ENCODE measurements at regions not wholly inside any gene's neighbourhood (a gene's known extent, or its start where the extent isn't known, plus 50 kb on each side); places are given as distances from the start of the nearest gene placed in this dataset.

DNA sequence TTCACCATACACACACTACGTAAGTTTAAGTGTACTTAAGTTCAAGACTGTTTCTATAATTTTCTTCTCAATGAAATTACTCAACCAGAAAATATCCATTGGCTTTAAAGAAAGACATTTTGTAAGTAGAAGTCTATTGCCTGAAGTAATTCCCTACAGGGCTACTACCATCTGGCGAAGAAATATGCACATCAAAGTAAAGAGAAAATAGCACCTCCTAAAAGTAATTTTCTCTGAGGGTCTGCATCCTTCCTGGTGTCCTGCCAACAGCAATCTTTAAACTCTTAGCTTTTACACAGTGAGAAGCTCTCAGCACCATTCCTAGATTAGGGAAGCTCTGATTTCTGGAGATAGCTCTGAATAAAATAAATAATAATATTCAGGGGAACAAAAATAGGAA lies 498.5 kb upstream of the TYRP1 start:
- TF ChIP-seq, protein P1, sequence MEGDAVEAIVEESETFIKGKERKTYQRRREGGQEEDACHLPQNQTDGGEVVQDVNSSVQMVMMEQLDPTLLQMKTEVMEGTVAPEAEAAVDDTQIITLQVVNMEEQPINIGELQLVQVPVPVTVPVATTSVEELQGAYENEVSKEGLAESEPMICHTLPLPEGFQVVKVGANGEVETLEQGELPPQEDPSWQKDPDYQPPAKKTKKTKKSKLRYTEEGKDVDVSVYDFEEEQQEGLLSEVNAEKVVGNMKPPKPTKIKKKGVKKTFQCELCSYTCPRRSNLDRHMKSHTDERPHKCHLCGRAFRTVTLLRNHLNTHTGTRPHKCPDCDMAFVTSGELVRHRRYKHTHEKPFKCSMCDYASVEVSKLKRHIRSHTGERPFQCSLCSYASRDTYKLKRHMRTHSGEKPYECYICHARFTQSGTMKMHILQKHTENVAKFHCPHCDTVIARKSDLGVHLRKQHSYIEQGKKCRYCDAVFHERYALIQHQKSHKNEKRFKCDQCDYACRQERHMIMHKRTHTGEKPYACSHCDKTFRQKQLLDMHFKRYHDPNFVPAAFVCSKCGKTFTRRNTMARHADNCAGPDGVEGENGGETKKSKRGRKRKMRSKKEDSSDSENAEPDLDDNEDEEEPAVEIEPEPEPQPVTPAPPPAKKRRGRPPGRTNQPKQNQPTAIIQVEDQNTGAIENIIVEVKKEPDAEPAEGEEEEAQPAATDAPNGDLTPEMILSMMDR (IDR thresholded peaks at IDR 0.05; ENCODE audit: unreplicated experiment): no peak
- H3K27me3 Mint-ChIP-seq (ENCODE audit: low read depth): no peaks in the 10 kb centered on the region
- H3K27ac Mint-ChIP-seq: no peak overlapping the region
- no peak overlapping the region for H3K4me3 Mint-ChIP-seq
- no peaks in the 10 kb centered on the region for H3K36me3 Mint-ChIP-seq
- DNase-seq (ENCODE audit: low spot score in 2 of 2, unreplicated experiment in 2 of 2): no peak
- no peaks in the 10 kb centered on the region for H3K4me1 Mint-ChIP-seq
- no peaks in the 10 kb centered on the region for H3K9me3 Mint-ChIP-seq

DNA sequence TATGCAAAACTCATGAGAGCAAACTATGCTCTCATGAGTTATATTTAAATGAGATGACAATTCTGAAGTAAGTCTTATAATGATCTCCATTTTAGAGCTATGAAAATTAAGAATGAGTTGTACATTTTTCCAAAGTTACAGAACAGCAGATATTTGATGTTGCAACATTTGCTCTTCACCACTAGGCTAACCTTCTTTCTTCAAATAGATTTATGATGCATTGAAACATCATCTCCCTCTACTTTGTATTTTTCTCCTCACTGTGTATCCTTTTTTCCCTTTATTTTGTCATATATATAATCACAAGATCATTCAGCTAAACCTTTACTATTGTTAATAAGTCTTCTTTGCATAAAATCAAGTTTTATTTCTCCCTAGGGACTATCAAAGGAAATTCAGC lies 497.7 kb upstream of the TYRP1 start:
- H3K4me3 Mint-ChIP-seq: no peak overlapping the region
- H3K4me1 Mint-ChIP-seq: peaks cover 3% of the 10 kb centered on the region
- no peaks in the 10 kb centered on the region for H3K36me3 Mint-ChIP-seq
- no peak for DNase-seq (ENCODE audit: low spot score in 2 of 2, unreplicated experiment in 2 of 2)
- TF ChIP-seq, protein P1 (IDR thresholded peaks at IDR 0.05; ENCODE audit: unreplicated experiment): peak; percentile 28
- no peaks in the 10 kb centered on the region for H3K27me3 Mint-ChIP-seq (ENCODE audit: low read depth)
- no peaks in the 10 kb centered on the region for H3K9me3 Mint-ChIP-seq
- H3K27ac Mint-ChIP-seq: no peak overlapping the region

DNA sequence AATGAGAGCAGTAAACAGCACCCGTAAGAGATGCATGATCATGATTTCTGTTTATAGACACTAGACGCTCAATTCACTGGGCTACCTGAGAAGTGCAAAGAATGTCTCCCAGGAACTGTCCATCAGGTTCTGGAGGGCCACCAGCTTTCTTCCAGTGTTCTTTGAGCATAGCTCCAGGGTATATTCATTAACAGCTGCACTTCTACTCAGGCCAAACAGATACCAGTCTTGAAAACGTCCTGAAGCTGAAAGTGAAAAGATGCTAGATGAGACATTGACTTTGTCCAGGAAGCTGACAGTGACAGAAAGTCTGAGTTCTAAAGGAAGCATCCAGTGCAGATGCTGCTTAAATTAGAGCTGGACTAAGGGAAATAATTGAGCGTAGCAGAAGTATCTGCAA lies 488.7 kb upstream of the TYRP1 start:
- Mint-ChIP-seq H3K4me3 (no peak overlapping the region), H3K36me3 (no peaks in the 10 kb centered on the region), H3K27ac (no peak overlapping the region), H3K27me3 (ENCODE audit: low read depth) (no peaks in the 10 kb centered on the region), H3K9me3 (no peaks in the 10 kb centered on the region), H3K4me1 (peaks cover 12% of the 10 kb centered on the region)
- DNase-seq (ENCODE audit: low spot score in 2 of 2, unreplicated experiment in 2 of 2): no peak
- TF ChIP-seq, protein P1 (IDR thresholded peaks at IDR 0.05; ENCODE audit: unreplicated experiment): no peak

DNA sequence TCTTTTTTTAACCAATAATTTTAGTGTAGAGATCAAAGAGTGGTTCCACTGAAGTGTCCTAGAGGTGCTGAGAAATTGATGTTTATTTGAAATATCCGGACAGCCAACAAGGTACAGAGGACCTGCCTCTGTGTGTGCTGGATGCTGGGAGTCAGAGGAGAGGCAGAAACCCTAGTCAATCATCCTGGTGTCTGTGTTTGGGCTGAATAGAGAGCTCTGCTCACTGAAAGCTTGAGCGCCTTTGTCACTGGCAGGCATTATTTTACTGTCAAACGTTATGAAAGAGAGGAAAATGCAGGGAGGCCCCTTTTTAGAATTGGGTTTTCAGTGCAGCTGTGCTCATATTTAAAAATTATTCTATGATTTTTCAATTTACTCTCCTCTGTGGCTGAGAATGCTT lies 480.3 kb upstream of the TYRP1 start:
- H3K4me3 Mint-ChIP-seq: no peak overlapping the region
- no peaks in the 10 kb centered on the region for H3K4me1 Mint-ChIP-seq
- TF ChIP-seq, protein P1 (IDR thresholded peaks at IDR 0.05; ENCODE audit: unreplicated experiment): no peak
- no peaks in the 10 kb centered on the region for H3K27me3 Mint-ChIP-seq (ENCODE audit: low read depth)
- no peak overlapping the region for H3K27ac Mint-ChIP-seq
- H3K36me3 Mint-ChIP-seq: no peaks in the 10 kb centered on the region
- no peak for DNase-seq (ENCODE audit: low spot score in 2 of 2, unreplicated experiment in 2 of 2)
- H3K9me3 Mint-ChIP-seq: peaks cover 15% of the 10 kb centered on the region

DNA sequence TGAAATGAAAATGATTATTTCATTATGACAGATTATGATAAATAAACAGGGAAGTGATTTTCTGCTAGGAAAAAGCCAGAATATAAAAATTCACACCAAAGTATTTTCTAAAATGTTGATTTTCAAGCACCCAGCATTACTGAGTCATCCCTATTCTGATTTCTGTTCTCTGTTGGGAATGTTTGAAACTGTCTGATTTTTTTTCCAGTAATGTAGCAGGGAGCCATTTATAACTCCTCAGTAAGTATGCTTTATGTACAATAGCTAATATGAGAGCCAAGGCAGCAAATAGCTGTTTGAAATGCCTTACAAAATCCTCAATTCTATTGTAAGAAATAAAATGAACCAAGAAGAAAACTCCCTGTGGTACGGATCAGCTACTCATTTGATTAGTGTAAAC lies 471.7 kb upstream of the TYRP1 start:
- Mint-ChIP-seq H3K36me3 (no peaks in the 10 kb centered on the region), H3K27ac (no peak overlapping the region), H3K4me1 (peaks cover 3% of the 10 kb centered on the region), H3K9me3 (no peaks in the 10 kb centered on the region), H3K4me3 (no peak overlapping the region), H3K27me3 (ENCODE audit: low read depth) (no peaks in the 10 kb centered on the region)
- TF ChIP-seq, protein P1 (IDR thresholded peaks at IDR 0.05; ENCODE audit: unreplicated experiment): no peak
- DNase-seq (ENCODE audit: low spot score in 2 of 2, unreplicated experiment in 2 of 2): no peak

DNA sequence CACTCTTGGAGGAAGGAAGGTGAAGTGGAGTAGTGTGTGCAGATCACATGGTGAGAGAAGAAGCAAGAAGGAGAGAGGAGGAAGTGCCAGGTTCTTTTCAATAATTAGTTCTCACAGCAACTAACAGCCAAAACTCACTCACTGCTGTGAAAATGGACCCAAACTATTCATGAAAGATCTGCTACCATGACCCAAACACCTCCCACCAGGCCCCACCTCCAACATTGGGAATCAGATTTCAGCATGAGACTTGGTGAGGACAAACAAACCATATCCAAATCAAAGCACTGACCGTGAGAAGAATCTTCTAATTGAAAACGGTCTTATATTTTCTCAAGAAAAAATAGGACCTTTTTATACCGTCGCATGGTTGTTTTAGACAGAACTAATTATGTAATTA lies 468.7 kb upstream of the TYRP1 start:
- Mint-ChIP-seq H3K27ac (no peak overlapping the region), H3K27me3 (ENCODE audit: low read depth) (no peaks in the 10 kb centered on the region), H3K4me3 (no peak overlapping the region), H3K36me3 (no peaks in the 10 kb centered on the region), H3K9me3 (no peaks in the 10 kb centered on the region), H3K4me1 (peaks cover 3% of the 10 kb centered on the region)
- DNase-seq (ENCODE audit: low spot score in 2 of 2, unreplicated experiment in 2 of 2): no peak
- TF ChIP-seq, protein P1 (IDR thresholded peaks at IDR 0.05; ENCODE audit: unreplicated experiment): no peak
